HL-60 (cell line): ENCODE measurements at regions not wholly inside any gene's neighbourhood (a gene's known extent, or its start where the extent isn't known, plus 50 kb on each side); places are given as distances from the start of the nearest gene placed in this dataset.

Experiments
- POLR2AphosphoS5 ChIP-seq: IDR thresholded peaks from 2 replicates; pipeline ENCODE4 v1.6.1; 2012; ENCODE audit warnings: low read depth
- SPI1 ChIP-seq: IDR thresholded peaks from 2 replicates; pipeline ENCODE4 v1.6.1; 2012; ENCODE audit warnings: low read depth, mild to moderate bottlenecking, borderline replicate concordance
- TF ChIP-seq, protein P1 (sequence below): IDR thresholded peaks from one replicate; pipeline ENCODE4 v1.5.1; 2011; ENCODE audit warnings: low read length, control low read depth, inconsistent platforms; ENCODE audit not compliant: insufficient read depth

DNA sequence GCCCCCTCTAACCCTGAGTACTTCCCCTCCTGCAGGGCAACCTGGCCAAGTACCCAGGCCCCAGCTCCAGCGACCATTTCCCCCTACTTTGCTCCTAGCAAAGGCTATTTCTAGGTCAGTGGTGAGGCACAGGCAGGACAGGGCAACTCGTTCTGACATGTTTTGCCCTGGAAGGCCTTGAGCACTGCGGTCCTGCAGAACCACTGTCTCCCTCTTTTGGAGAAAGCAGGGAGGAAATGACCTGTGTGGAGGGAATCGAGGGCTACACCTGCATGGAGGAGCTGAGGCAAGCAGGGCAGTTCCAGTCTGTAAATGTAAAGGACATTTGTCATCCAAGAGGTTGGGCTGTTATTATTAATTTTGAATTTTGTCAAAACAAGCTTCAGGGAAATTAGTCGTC is 99.1 kb downstream of the PPIAL4G start:
- TF ChIP-seq, protein P1, sequence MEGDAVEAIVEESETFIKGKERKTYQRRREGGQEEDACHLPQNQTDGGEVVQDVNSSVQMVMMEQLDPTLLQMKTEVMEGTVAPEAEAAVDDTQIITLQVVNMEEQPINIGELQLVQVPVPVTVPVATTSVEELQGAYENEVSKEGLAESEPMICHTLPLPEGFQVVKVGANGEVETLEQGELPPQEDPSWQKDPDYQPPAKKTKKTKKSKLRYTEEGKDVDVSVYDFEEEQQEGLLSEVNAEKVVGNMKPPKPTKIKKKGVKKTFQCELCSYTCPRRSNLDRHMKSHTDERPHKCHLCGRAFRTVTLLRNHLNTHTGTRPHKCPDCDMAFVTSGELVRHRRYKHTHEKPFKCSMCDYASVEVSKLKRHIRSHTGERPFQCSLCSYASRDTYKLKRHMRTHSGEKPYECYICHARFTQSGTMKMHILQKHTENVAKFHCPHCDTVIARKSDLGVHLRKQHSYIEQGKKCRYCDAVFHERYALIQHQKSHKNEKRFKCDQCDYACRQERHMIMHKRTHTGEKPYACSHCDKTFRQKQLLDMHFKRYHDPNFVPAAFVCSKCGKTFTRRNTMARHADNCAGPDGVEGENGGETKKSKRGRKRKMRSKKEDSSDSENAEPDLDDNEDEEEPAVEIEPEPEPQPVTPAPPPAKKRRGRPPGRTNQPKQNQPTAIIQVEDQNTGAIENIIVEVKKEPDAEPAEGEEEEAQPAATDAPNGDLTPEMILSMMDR: no peak
- TF ChIP-seq POLR2AphosphoS5 (no peak), SPI1 (no peak)
